ENCODE measurements at regions not wholly inside any gene's neighbourhood (a gene's known extent, or its start where the extent isn't known, plus 50 kb on each side); places are given as distances from the start of the nearest gene placed in this dataset.
"Not testable (repeated sequence)": the region's sequence is repeated elsewhere in the genome, so short reads cannot be mapped to it uniquely, and the experiment has no call there.

DNA sequence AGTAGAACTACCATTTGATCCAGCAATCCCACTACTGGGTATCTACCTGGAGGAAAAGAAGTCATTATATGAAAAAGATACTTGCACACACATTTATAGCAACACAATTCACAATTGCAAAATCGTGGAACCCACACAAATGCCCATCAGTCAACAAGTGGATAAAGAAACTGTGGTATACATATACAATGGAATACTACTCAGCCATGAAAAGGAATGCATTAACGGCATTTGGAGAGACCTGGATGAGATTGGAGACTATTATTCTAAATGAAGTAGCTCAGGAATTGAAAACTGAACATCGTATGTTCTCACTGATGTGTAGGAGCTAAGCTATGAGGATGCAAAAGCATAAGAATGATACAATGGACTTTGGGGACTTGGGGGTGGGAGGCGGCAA lies 128.6 kb upstream of the LY86 start:
- H3K4me2 ChIP-seq (ENCODE audit: low read length); H3K9ac ChIP-seq (ENCODE audit: low read length); H2BK120ac ChIP-seq (ENCODE audit: insufficient read depth, low read length, poor library complexity); H4K12ac ChIP-seq (ENCODE audit: low read depth, low read length); H3K27me3 ChIP-seq (ENCODE audit: insufficient read depth, low read length); H3K9me3 ChIP-seq (ENCODE audit: insufficient read depth, low read depth, low read length); H3K23ac ChIP-seq (ENCODE audit: low read length); H4K91ac ChIP-seq (ENCODE audit: low read depth, low read length); H2BK12ac ChIP-seq (ENCODE audit: low read length); H3K18ac ChIP-seq (ENCODE audit: low read length); H3K79me1 ChIP-seq (ENCODE audit: low read length); H3K36me3 ChIP-seq (ENCODE audit: control insufficient read depth in 1 of 2, insufficient read depth in 2 of 2, low read length in 2 of 2); H4K8ac ChIP-seq (ENCODE audit: low read depth, low read length); H2AK5ac ChIP-seq (ENCODE audit: low read length); H3K79me2 ChIP-seq (ENCODE audit: control insufficient read depth, insufficient read depth, low read length, poor library complexity); H3K4me3 ChIP-seq (ENCODE audit: low read depth, low read length); H3K14ac ChIP-seq (ENCODE audit: low read length); H3K4me1 ChIP-seq (ENCODE audit: control insufficient read depth in 1 of 2, insufficient read depth in 2 of 2, low read length in 2 of 2); H2BK5ac ChIP-seq (ENCODE audit: low read depth, low read length, poor library complexity); DNase-seq; H2AFZ ChIP-seq (ENCODE audit: insufficient read depth, low read length, poor library complexity); H3K27ac ChIP-seq (ENCODE audit: low read depth, low read length); H3K4ac ChIP-seq (ENCODE audit: low read depth, low read length): not testable (repeated sequence)
- no CpG with 5 or more reads among the region's 4 CpGs for WGBS (ENCODE audit: extremely low coverage, insufficient coverage, insufficient read length)

DNA sequence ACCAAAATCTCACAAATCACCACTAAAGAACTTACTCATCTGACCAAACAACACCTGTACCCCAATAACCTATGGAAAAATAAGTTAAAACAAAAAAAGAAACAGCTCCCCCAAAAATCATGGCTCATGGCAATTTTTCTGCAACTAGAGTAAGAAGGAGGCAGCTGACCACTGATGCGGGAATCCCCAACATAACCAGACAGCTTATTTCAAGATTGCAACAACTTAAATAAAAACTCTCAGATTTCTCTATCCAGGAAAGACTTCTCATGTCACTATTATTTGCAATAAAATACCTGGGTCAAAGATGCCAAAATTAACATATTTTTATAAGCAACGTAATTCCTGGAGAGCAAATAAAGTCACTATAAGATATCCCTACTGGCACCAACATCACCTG lies 128.1 kb upstream of the LY86 start:
- Histone ChIP-seq H3K9me3 (ENCODE audit: insufficient read depth, low read depth, low read length) (no peaks in the 10 kb centered on the region), H3K79me2 (ENCODE audit: control insufficient read depth, insufficient read depth, low read length, poor library complexity) (no peaks in the 10 kb centered on the region), H3K27me3 (ENCODE audit: insufficient read depth, low read length) (no peaks in the 10 kb centered on the region), H2BK5ac (ENCODE audit: low read depth, low read length, poor library complexity) (no peak overlapping the region), H3K36me3 (ENCODE audit: control insufficient read depth in 1 of 2, insufficient read depth in 2 of 2, low read length in 2 of 2) (no peaks in the 10 kb centered on the region), H3K23ac (ENCODE audit: low read length) (no peak overlapping the region), H2AFZ (ENCODE audit: insufficient read depth, low read length, poor library complexity) (no peak overlapping the region), H3K4me3 (ENCODE audit: low read depth, low read length) (no peak overlapping the region), H3K18ac (ENCODE audit: low read length) (no peak overlapping the region), H3K4me1 (ENCODE audit: control insufficient read depth in 1 of 2, insufficient read depth in 2 of 2, low read length in 2 of 2) (no peaks in the 10 kb centered on the region), H3K4me2 (ENCODE audit: low read length) (no peak overlapping the region), H4K8ac (ENCODE audit: low read depth, low read length) (no peak overlapping the region), H2AK5ac (ENCODE audit: low read length) (no peak overlapping the region), H3K14ac (ENCODE audit: low read length) (no peak overlapping the region), H3K4ac (ENCODE audit: low read depth, low read length) (no peak overlapping the region), H2BK12ac (ENCODE audit: low read length) (no peak overlapping the region), H4K91ac (ENCODE audit: low read depth, low read length) (no peak overlapping the region), H3K79me1 (ENCODE audit: low read length) (no peaks in the 10 kb centered on the region), H4K12ac (ENCODE audit: low read depth, low read length) (no peak overlapping the region), H2BK120ac (ENCODE audit: insufficient read depth, low read length, poor library complexity) (no peak overlapping the region), H3K9ac (ENCODE audit: low read length) (no peak overlapping the region), H3K27ac (ENCODE audit: low read depth, low read length) (no peak overlapping the region)
- DNase-seq: no peak
- no CpG with 5 or more reads among the region's 2 CpGs for WGBS (ENCODE audit: extremely low coverage, insufficient coverage, insufficient read length)

DNA sequence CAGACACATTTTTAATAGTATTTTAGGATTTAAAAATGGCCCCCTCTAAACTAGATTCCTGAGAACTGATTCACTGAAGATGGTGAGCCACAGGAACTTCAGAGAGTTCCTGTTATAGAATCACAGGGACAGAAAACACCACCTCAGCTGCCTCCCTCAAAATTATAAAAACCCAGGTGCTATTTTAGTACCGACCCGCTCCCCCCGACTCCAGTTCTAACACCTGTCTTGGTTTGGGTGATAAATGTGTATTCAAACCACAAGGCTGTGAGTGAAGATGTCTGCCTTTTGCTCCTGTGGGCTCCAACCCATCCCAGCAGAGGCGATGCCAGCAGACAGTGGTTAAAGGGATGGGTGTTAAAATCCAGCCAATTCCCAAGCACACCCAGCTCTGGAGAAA lies 127.4 kb upstream of the LY86 start:
- Histone ChIP-seq H3K36me3 (ENCODE audit: control insufficient read depth in 1 of 2, insufficient read depth in 2 of 2, low read length in 2 of 2) (no peaks in the 10 kb centered on the region), H2BK120ac (ENCODE audit: insufficient read depth, low read length, poor library complexity) (no peak overlapping the region), H4K91ac (ENCODE audit: low read depth, low read length) (no peak overlapping the region), H3K4me2 (ENCODE audit: low read length) (no peak overlapping the region), H4K8ac (ENCODE audit: low read depth, low read length) (no peak overlapping the region), H3K18ac (ENCODE audit: low read length) (no peak overlapping the region), H4K12ac (ENCODE audit: low read depth, low read length) (no peak overlapping the region), H3K23ac (ENCODE audit: low read length) (no peak overlapping the region), H2BK12ac (ENCODE audit: low read length) (no peak overlapping the region), H3K27ac (ENCODE audit: low read depth, low read length) (no peak overlapping the region), H2AK5ac (ENCODE audit: low read length) (no peak overlapping the region), H2AFZ (ENCODE audit: insufficient read depth, low read length, poor library complexity) (no peak overlapping the region), H3K4me1 (ENCODE audit: control insufficient read depth in 1 of 2, insufficient read depth in 2 of 2, low read length in 2 of 2) (no peaks in the 10 kb centered on the region), H3K4me3 (ENCODE audit: low read depth, low read length) (no peak overlapping the region), H3K9me3 (ENCODE audit: insufficient read depth, low read depth, low read length) (no peaks in the 10 kb centered on the region), H3K27me3 (ENCODE audit: insufficient read depth, low read length) (no peaks in the 10 kb centered on the region), H3K79me1 (ENCODE audit: low read length) (no peaks in the 10 kb centered on the region), H3K14ac (ENCODE audit: low read length) (no peak overlapping the region), H3K79me2 (ENCODE audit: control insufficient read depth, insufficient read depth, low read length, poor library complexity) (no peaks in the 10 kb centered on the region), H3K9ac (ENCODE audit: low read length) (no peak overlapping the region), H3K4ac (ENCODE audit: low read depth, low read length) (no peak overlapping the region), H2BK5ac (ENCODE audit: low read depth, low read length, poor library complexity) (no peak overlapping the region)
- WGBS (ENCODE audit: extremely low coverage, insufficient coverage, insufficient read length): no CpG with 5 or more reads among the region's 4 CpGs
- DNase-seq: no peak

DNA sequence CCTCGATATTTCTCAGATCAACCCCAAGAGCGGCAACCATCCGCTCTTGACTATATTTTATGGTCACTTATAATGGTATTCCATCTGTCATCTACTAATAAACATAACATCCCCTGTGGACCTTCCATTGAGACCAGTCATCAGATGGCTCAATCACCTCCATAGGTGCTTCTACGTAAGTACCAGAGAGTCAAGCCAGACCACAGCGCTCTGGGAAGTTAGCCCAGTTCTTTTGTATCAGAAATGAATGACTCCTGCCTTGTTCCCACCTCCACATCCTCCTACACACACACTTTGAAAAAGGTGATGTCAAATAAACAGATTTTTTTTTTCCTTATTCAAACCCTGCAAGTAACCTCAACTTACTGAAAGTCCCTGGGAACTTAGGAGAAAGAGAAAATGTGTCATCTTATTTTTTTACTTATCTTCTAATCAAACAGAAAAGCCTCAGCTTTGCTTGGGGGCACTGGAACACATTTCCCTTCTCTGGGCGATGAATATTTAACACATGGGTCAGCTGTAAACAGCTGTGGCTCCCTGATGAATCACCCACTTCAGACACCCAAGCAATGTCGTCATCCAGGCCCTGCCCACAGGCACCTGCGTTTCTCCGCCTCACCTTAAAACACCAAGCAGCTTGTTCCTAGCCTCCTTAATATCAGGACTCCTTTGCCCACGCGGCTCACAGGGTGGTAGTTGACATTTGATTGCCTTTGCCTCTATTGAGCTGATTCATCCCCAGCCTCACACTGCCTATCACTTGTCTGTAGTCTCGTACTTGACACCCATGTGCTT lies 121.4 kb upstream of the LY86 start:
- Histone ChIP-seq H3K4me3 (ENCODE audit: low read depth, low read length) (no peak overlapping the region), H3K27me3 (ENCODE audit: insufficient read depth, low read length) (no peaks in the 10 kb centered on the region), H4K12ac (ENCODE audit: low read depth, low read length) (no peak overlapping the region), H3K4ac (ENCODE audit: low read depth, low read length) (no peak overlapping the region), H4K8ac (ENCODE audit: low read depth, low read length) (no peak overlapping the region), H2AK5ac (ENCODE audit: low read length) (no peak overlapping the region), H2BK5ac (ENCODE audit: low read depth, low read length, poor library complexity) (no peak overlapping the region), H3K4me1 (ENCODE audit: control insufficient read depth in 1 of 2, insufficient read depth in 2 of 2, low read length in 2 of 2) (no peaks in the 10 kb centered on the region), H3K79me2 (ENCODE audit: control insufficient read depth, insufficient read depth, low read length, poor library complexity) (no peaks in the 10 kb centered on the region), H3K23ac (ENCODE audit: low read length) (no peak overlapping the region), H3K18ac (ENCODE audit: low read length) (no peak overlapping the region), H3K9me3 (ENCODE audit: insufficient read depth, low read depth, low read length) (no peaks in the 10 kb centered on the region), H3K36me3 (ENCODE audit: control insufficient read depth in 1 of 2, insufficient read depth in 2 of 2, low read length in 2 of 2) (no peaks in the 10 kb centered on the region), H3K14ac (ENCODE audit: low read length) (no peak overlapping the region), H4K91ac (ENCODE audit: low read depth, low read length) (no peak overlapping the region), H3K9ac (ENCODE audit: low read length) (no peak overlapping the region), H2BK120ac (ENCODE audit: insufficient read depth, low read length, poor library complexity) (no peak overlapping the region), H3K79me1 (ENCODE audit: low read length) (no peaks in the 10 kb centered on the region), H2BK12ac (ENCODE audit: low read length) (no peak overlapping the region), H3K27ac (ENCODE audit: low read depth, low read length) (no peak overlapping the region), H2AFZ (ENCODE audit: insufficient read depth, low read length, poor library complexity) (no peak overlapping the region), H3K4me2 (ENCODE audit: low read length) (no peak overlapping the region)
- WGBS (ENCODE audit: extremely low coverage, insufficient coverage, insufficient read length): no CpG with 5 or more reads among the region's 12 CpGs
- peak; percentile 93 for DNase-seq

All from trophoblast cell (in vitro differentiated cells and primary cell).